Neural cell (in vitro differentiated cells): ENCODE measurements at regions not wholly inside any gene's neighbourhood (a gene's known extent, or its start where the extent isn't known, plus 50 kb on each side); places are given as distances from the start of the nearest gene placed in this dataset.
A peak's percentile ranks its signal among the peaks of the same experiment; 100 is the strongest.

ENCODE experiments used
- H2AFZ ChIP-seq: fragments of 200-600, 300-800 bp; sonication (generic), shearing (Covaris generic); 2 replicates; pipeline ENCODE4 v1.6.0; 2014; ENCODE audit warnings: low read depth, mild to moderate bottlenecking, antibody characterized with exemption, low read length, moderate library complexity
- H3F3A ChIP-seq: fragments of 200-600 bp; shearing (Covaris generic); 2 replicates; pipeline ENCODE4 v1.6.1; 2016; ENCODE audit warnings: mild to moderate bottlenecking, moderate library complexity, mixed read lengths, antibody characterized with exemption, low read length; ENCODE audit not compliant: insufficient read depth, poor library complexity, severe bottlenecking
- H3K27ac ChIP-seq: fragments of 200-600, 300-800 bp; sonication (generic), shearing (Covaris generic); 2 replicates; pipeline ENCODE4 v1.5.1; 2014; ENCODE audit warnings: mild to moderate bottlenecking, low read length, moderate library complexity
- H3K27me3 ChIP-seq: fragments of 300-800, 200-600 bp; sonication (generic), shearing (Covaris generic); 2 replicates; pipeline ENCODE4 v1.6.0; 2014; ENCODE audit warnings: mild to moderate bottlenecking, low read depth, low read length, moderate library complexity; ENCODE audit not compliant: insufficient read depth
- H3K36me3 ChIP-seq: fragments of 300-800, 200-600 bp; sonication (generic), shearing (Covaris generic); 2 replicates; pipeline ENCODE4 v1.5.1; 2014; ENCODE audit warnings: mild to moderate bottlenecking, antibody characterized with exemption, low read length, moderate library complexity; ENCODE audit not compliant: insufficient read depth
- H3K4me2 ChIP-seq: fragments of 300-800, 200-600 bp; sonication (generic), shearing (Covaris generic); 2 replicates; pipeline ENCODE4 v1.6.0; 2014; ENCODE audit warnings: mild to moderate bottlenecking, low read length
- H3K4me3 ChIP-seq: fragments of 300-800, 200-600 bp; sonication (generic), shearing (Covaris generic); 2 replicates; pipeline ENCODE4 v1.5.1; 2014; ENCODE audit warnings: mild to moderate bottlenecking, low read length, moderate library complexity
- H3K79me2 ChIP-seq: fragments of 200-600 bp; shearing (Covaris generic); replicated peaks from 2 replicates; pipeline ENCODE4 v1.6.0; 2014; ENCODE audit warnings: mild to moderate bottlenecking, low read length, moderate library complexity; ENCODE audit not compliant: insufficient read depth
- H3K9ac ChIP-seq: fragments of 300-800, 200-600 bp; sonication (generic), shearing (Covaris generic); 2 replicates; pipeline ENCODE4 v1.6.1; 2016; ENCODE audit warnings: mild to moderate bottlenecking, low read length, mixed read lengths
- H3K9me2 ChIP-seq: fragments of 200-600 bp; shearing (Covaris generic); 2 replicates; pipeline ENCODE4 v1.6.1; 2016; ENCODE audit warnings: mild to moderate bottlenecking, low read length, mixed read lengths; ENCODE audit not compliant: insufficient read depth
- H3K9me3 ChIP-seq: fragments of 200-600, 300-800 bp; sonication (generic), shearing (Covaris generic); 2 replicates; pipeline ENCODE4 v1.6.1; 2016; ENCODE audit warnings: mild to moderate bottlenecking, mixed run types, low read length, moderate library complexity, mixed read lengths
- H4K20me1 ChIP-seq: fragments of 200-600 bp; shearing (Covaris generic); 2 replicates; pipeline ENCODE4 v1.6.1; 2016; ENCODE audit warnings: mild to moderate bottlenecking, mixed run types; ENCODE audit not compliant: insufficient read depth
- CTCF ChIP-seq: fragments of 450-650 bp; IDR thresholded peaks from 2 replicates; pipeline ENCODE4 v1.5.1; 2014; ENCODE audit warnings: antibody characterized with exemption, mild to moderate bottlenecking, moderate library complexity; ENCODE audit not compliant: poor library complexity, severe bottlenecking
- EP300 ChIP-seq: fragments of 450-650 bp; conservative IDR thresholded peaks from 2 replicates; pipeline ENCODE4 v1.6.1; 2014; ENCODE audit warnings: antibody characterized with exemption, mild to moderate bottlenecking, moderate library complexity; ENCODE audit not compliant: poor library complexity, severe bottlenecking
- EZH2 ChIP-seq: fragments of 200-600, 300-800 bp; shearing (Covaris generic), sonication (generic); IDR thresholded peaks from 2 replicates; pipeline ENCODE4 v1.6.1; 2014; ENCODE audit warnings: antibody characterized with exemption, low read length, borderline replicate concordance, mild to moderate bottlenecking; ENCODE audit not compliant: insufficient read depth, poor library complexity, severe bottlenecking
- MXI1 ChIP-seq: fragments of 450-650 bp; conservative IDR thresholded peaks from 2 replicates; pipeline ENCODE4 v1.6.1; 2014; ENCODE audit warnings: antibody characterized with exemption, mild to moderate bottlenecking; ENCODE audit not compliant: poor library complexity, severe bottlenecking
- POLR2AphosphoS5 ChIP-seq: IDR thresholded peaks from 2 replicates; pipeline ENCODE4 v1.6.1; 2012
- RAD21 ChIP-seq: fragments of 450-650 bp; conservative IDR thresholded peaks from 2 replicates; pipeline ENCODE4 v1.6.1; 2014; ENCODE audit warnings: antibody characterized with exemption, mild to moderate bottlenecking, moderate library complexity
- REST ChIP-seq: IDR thresholded peaks from 2 replicates; pipeline ENCODE4 v1.6.1; 2012; ENCODE audit warnings: borderline replicate concordance
- SMC3 ChIP-seq: fragments of 450-650 bp; conservative IDR thresholded peaks from 2 replicates; pipeline ENCODE4 v1.6.1; 2014; ENCODE audit warnings: antibody characterized with exemption, mild to moderate bottlenecking, moderate library complexity; ENCODE audit not compliant: poor library complexity
- TAF1 ChIP-seq: IDR thresholded peaks from 2 replicates; pipeline ENCODE4 v1.6.1; 2012; ENCODE audit warnings: low read depth

- Histone ChIP-seq H3K9ac (peak overlapping the region; percentile 7), H3K9me3 (no peaks in the 10 kb centered on the region), H3F3A (no peaks in the 10 kb centered on the region), H4K20me1 (no peaks in the 10 kb centered on the region), H2AFZ (no peak overlapping the region), H3K4me2 (no peak overlapping the region), H3K27me3 (no peaks in the 10 kb centered on the region), H3K9me2 (no peaks in the 10 kb centered on the region), H3K79me2 (no peaks in the 10 kb centered on the region), H3K36me3 (no peaks in the 10 kb centered on the region), H3K27ac (peak overlapping the region; percentile 33), H3K4me3 (no peak overlapping the region)
- TF ChIP-seq EZH2 (no peak), EP300 (no peak), MXI1 (no peak), RAD21 (no peak), TAF1 (no peak), CTCF (no peak), REST (no peak), SMC3 (no peak), POLR2AphosphoS5 (no peak)
Observed at GRCh38 chr10:78371136-78371535, 337.5 kb downstream of the RPS24 start.

- Histone ChIP-seq H3K27ac (no peak overlapping the region), H3K27me3 (no peaks in the 10 kb centered on the region)
- TF ChIP-seq SMC3 (no peak), RAD21 (no peak), MXI1 (no peak), REST (no peak), EP300 (no peak), POLR2AphosphoS5 (no peak)
Observed at GRCh38 chr10:78372806-78373205, 339.1 kb downstream of the RPS24 start.

More at GRCh38 chr10:78372806-78373205, 339.1 kb downstream of the RPS24 start:
- H3K4me3 ChIP-seq: no peak overlapping the region
- no peak overlapping the region for H2AFZ ChIP-seq
- H3K9me3 ChIP-seq: no peaks in the 10 kb centered on the region
- no peaks in the 10 kb centered on the region for H4K20me1 ChIP-seq
- H3F3A ChIP-seq: peaks cover 8% of the 10 kb centered on the region
- H3K36me3 ChIP-seq: no peaks in the 10 kb centered on the region
- no peak overlapping the region for H3K9ac ChIP-seq
- no peaks in the 10 kb centered on the region for H3K79me2 ChIP-seq
- no peak overlapping the region for H3K4me2 ChIP-seq
- H3K9me2 ChIP-seq: no peaks in the 10 kb centered on the region
